ENCODE measurements at regions not wholly inside any gene's neighbourhood (a gene's known extent, or its start where the extent isn't known, plus 50 kb on each side); places are given as distances from the start of the nearest gene placed in this dataset.
A peak's percentile ranks its signal among the peaks of the same experiment; 100 is the strongest.

DNA sequence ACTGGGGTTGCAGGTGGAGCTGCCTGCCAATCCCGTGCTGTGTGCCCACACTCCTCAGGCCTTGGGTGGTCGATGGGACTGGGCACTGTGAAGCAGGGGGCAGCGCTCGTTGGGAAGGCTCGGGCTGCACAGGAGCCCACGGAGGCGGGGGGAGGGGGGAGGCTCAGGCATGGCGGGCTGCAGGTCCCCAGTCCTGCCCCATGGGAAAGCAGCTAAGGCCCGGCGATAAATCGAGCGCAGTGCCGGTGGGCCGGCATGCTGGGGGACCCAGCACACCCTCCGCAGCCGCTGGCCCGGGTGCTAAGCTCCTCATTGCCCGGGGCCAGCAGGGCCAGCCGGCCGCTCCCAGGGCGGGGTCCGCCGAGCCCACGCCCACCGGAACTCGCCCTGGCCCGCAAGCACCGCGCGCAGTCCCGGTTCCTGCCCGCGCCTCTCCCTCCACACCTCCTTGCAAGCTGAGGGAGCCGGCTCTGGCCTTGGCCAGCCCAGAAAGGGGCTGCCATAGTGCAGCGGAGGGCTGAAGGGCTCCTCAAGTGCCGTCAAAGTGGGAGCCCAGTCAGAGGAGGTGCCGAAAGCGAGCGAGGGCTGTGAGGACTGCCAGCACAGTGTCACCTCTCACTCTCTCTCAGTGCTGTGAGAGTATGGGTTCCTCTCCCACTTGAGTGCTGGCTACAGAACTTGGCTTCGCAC, 1210.6 kb upstream of the NXPH2 start:
- Histone ChIP-seq H2AFZ (ENCODE audit: low read depth, low read length) (no peak overlapping the region), H3K27me3 (ENCODE audit: control insufficient read depth in 2 of 2, insufficient read depth in 2 of 2, low read length in 2 of 2) (no peaks in the 10 kb centered on the region), H3K4me2 (ENCODE audit: insufficient read depth, low read length) (no peak overlapping the region), H3K9ac (ENCODE audit: insufficient read depth in 1 of 2, low read depth in 2 of 2, low read length in 2 of 2) (no peak overlapping the region), H3K4me3 (no peak overlapping the region), H4K20me1 (replicated peaks; ENCODE audit: control insufficient read depth, insufficient read depth, low read length) (no peaks in the 10 kb centered on the region), H3K27ac (ENCODE audit: extremely low read depth, low read depth, low read length) (no peak overlapping the region), H3K9me3 (replicated peaks; ENCODE audit: control insufficient read depth, insufficient read depth, low read depth, low read length) (no peaks in the 10 kb centered on the region), H3K36me3 (ENCODE audit: control insufficient read depth, insufficient read depth, low read length) (no peaks in the 10 kb centered on the region), H3K9me1 (ENCODE audit: control insufficient read depth, insufficient read depth, low read length) (no peaks in the 10 kb centered on the region), H3K79me2 (ENCODE audit: control insufficient read depth, insufficient read depth, low read length) (no peaks in the 10 kb centered on the region), H3K4me1 (replicated peaks in 1 of 2; ENCODE audit: control insufficient read depth in 2 of 2, insufficient read depth in 2 of 2, low read length in 2 of 2) (no peaks in the 10 kb centered on the region)
- TF ChIP-seq, protein P1, sequence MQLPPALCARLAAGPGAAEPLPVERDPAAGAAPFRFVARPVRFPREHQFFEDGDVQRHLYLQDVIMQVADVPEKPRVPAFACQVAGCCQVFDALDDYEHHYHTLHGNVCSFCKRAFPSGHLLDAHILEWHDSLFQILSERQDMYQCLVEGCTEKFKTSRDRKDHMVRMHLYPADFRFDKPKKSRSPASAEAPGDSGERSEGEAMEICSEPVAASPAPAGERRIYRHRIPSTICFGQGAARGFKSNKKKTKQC (CRISPR knock-in tag; IDR thresholded peaks at IDR 0.05) = no peak
- TF ChIP-seq PHF8 (IDR thresholded peaks at IDR 0.05; ENCODE audit: borderline replicate concordance, low read length) (peak; percentile 18; the same call in 1 of the 2 replicates), CBX2 (IDR thresholded peaks at IDR 0.05; ENCODE audit: insufficient read depth, low read length, poor library complexity, severe bottlenecking) (no peak), ZNF354B (CRISPR knock-in tag; IDR thresholded peaks at IDR 0.05) (no peak), ESRRB (CRISPR knock-in tag; IDR thresholded peaks at IDR 0.05; ENCODE audit: borderline replicate concordance) (no peak)
- TF ChIP-seq, protein P2, sequence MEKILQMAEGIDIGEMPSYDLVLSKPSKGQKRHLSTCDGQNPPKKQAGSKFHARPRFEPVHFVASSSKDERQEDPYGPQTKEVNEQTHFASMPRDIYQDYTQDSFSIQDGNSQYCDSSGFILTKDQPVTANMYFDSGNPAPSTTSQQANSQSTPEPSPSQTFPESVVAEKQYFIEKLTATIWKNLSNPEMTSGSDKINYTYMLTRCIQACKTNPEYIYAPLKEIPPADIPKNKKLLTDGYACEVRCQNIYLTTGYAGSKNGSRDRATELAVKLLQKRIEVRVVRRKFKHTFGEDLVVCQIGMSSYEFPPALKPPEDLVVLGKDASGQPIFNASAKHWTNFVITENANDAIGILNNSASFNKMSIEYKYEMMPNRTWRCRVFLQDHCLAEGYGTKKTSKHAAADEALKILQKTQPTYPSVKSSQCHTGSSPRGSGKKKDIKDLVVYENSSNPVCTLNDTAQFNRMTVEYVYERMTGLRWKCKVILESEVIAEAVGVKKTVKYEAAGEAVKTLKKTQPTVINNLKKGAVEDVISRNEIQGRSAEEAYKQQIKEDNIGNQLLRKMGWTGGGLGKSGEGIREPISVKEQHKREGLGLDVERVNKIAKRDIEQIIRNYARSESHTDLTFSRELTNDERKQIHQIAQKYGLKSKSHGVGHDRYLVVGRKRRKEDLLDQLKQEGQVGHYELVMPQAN (IDR thresholded peaks at IDR 0.05; ENCODE audit: borderline replicate concordance) = no peak
- TF ChIP-seq, protein P3, sequence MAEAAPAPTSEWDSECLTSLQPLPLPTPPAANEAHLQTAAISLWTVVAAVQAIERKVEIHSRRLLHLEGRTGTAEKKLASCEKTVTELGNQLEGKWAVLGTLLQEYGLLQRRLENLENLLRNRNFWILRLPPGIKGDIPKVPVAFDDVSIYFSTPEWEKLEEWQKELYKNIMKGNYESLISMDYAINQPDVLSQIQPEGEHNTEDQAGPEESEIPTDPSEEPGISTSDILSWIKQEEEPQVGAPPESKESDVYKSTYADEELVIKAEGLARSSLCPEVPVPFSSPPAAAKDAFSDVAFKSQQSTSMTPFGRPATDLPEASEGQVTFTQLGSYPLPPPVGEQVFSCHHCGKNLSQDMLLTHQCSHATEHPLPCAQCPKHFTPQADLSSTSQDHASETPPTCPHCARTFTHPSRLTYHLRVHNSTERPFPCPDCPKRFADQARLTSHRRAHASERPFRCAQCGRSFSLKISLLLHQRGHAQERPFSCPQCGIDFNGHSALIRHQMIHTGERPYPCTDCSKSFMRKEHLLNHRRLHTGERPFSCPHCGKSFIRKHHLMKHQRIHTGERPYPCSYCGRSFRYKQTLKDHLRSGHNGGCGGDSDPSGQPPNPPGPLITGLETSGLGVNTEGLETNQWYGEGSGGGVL (CRISPR knock-in tag; IDR thresholded peaks at IDR 0.05) = no peak
- 3% methylated on average over 17 of the region's 40 CpGs for WGBS (ENCODE audit: insufficient coverage, low coverage, missing lambda C conversion rate)
- ATAC-seq (no peak; the same call in 2 of the 3 replicates), DNase-seq (ENCODE audit: extremely low read depth in 1 of 4, low spot score in 3 of 4) (no peak), FAIRE-seq (no peak)
- ChIA-PET POLR2A (no interaction called here), CTCF (ENCODE audit: low intra/inter-chr PET ratio) (no interaction called here)
- in situ Hi-C loops (cut with MboI) (no loop called here), intact Hi-C loops (cut with micrococcal nuclease) (no loop called here)
- no TSS peak for BruUV-seq (replicated peaks)
